Stimulated activated CD4-positive, alpha-beta T cell treated with anti-CD3 and anti-CD28 coated beads, Interleukin-4, amount 100 ng/mL, for 4 hours (primary cell): ENCODE measurements at regions not wholly inside any gene's neighbourhood (a gene's known extent, or its start where the extent isn't known, plus 50 kb on each side); places are given as distances from the start of the nearest gene placed in this dataset.
"Not testable (repeated sequence)": the region's sequence is repeated elsewhere in the genome, so short reads cannot be mapped to it uniquely, and the experiment has no call there.

Source experiments
- DNase-seq, 2 experiments: peaks; one replicate each; pipeline ENCODE4 v3.0.0-alpha.2; 2020

GRCh38 chr11:87536016-87536415 lies 498.3 kb downstream of the TMEM135 start:
- no peak for DNase-seq

GRCh38 chr11:87535513-87535912 lies 497.8 kb downstream of the TMEM135 start:
- DNase-seq: no peak

- DNase-seq: not testable (repeated sequence)
Measured at GRCh38 chr11:87531835-87532234, 494.1 kb downstream of the TMEM135 start.

DNA sequence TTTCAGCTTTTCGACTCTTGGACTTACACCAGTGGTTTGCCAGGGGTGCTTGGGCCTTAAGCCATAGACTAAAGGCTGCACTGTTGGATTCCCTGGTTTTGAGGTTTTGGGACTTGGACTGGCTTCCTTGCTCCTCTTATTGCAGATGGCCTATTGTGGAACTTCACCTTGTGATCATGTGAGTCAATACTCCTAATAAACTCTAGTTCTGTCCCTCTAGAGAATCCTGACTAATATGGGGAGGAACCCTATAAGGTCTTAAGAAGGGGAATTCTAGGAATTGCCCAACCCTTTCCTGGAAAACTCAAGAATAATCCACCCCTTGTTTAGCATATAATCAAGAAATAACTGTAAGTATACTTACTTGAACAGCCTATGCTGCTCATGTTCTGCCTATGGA lies 491.8 kb downstream of the TMEM135 start:
- DNase-seq: no peak

DNA sequence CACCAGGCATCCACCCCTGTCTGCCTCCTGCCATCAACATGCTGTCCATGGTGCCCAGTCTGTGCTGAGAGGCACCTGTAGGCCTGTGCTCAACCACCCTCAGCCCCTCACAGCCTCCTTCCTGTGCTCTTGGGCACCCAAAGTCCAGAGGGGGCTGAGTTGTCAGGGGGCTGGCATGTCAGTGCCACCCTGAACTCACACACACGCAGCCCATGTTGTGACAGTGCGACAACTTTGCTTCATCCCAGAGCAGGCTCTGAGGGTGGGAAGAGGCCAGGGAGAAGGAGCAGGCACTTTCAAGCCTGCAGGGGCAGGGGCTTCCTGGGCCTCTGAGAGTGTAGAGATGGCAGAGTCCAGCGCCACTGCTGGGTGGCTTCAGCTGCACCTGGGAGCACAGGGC lies 491.0 kb downstream of the TMEM135 start:
- no peak for DNase-seq

GRCh38 chr11:87523276-87523675 lies 485.5 kb downstream of the TMEM135 start:
- no peak for DNase-seq

DNA sequence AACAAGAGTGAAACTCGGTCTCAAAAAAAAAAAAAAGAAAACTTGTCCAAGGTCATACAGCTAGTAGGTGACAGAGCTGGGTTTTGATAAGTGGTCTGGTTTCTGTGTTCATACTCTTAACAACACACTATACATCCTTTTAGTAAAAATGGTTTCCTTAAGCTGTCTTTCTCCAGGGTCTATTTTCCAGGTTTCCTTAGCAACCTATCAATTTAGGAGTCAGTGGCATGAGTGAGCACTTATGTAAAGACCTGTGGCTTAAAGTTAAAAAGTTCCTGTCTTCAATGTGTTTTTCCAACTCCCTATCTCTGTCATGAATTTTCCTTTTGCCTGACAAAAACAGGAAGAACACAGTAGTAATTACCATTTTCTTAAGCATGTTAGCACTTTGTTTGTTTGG lies 480.5 kb downstream of the TMEM135 start:
- no peak for DNase-seq

DNA sequence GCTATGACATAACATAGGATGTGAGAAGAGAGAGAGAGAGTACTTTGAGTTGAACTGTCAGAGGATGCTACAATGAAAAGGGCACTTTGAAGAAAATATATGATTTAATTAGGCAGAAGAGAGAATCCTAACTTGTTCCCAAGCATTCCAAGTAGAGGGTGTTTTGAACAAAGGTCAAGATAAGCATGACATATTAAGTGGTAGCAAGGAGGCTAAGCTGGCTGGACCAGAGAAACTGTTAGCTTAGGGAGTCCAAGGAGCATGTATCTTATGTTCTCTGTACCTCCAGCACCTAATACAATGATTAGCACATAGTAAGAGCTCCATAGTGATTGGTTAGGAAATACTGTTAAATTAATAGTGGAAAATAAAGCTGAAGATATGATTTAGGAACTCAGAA lies 479.6 kb downstream of the TMEM135 start:
- DNase-seq: no peak

- DNase-seq: not testable (repeated sequence)
Measured at GRCh38 chr11:87507722-87508121, 470.0 kb downstream of the TMEM135 start.

- DNase-seq: not testable (repeated sequence)
Measured at GRCh38 chr11:87506946-87507345, 469.2 kb downstream of the TMEM135 start.

DNA sequence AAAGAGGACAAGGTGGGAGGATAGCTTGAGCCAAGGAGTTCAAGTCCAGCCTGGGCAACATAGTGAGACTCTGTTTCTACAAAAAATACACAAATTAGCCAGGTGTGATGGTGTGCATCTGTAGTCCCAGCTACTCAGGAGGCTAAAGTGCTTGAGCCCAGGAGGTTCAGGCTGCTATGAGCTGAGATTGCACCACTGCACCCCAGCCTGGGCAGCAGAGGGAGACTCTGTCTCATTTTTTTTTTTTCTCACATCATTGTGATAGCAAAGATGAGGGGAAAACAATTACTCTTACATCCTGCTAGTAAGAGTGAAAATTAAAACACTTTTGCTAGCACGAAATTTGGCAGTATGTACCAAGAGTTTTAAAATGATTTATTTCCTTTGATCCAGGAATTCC lies 463.7 kb downstream of the TMEM135 start:
- no peak for DNase-seq

DNA sequence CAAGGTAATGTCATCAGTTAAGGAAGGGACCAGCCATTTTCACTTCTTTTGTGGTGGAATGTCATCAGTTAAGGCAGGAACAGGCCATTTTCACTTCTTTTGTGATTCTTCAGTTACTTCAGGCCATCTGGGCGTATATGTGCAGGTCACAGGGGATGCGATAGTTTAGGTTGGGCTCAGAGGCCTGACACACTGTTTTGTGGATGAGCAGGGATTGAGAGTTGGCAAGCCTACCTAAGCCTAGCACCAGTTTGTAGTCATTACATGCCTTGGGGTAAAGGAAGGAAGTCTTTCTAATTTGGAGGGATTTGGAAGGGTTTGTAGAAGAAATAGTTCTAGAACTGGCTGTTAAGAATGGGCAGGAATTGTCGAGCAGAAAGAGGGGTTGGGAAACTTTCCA lies 457.2 kb downstream of the TMEM135 start:
- DNase-seq: not testable (repeated sequence)

DNA sequence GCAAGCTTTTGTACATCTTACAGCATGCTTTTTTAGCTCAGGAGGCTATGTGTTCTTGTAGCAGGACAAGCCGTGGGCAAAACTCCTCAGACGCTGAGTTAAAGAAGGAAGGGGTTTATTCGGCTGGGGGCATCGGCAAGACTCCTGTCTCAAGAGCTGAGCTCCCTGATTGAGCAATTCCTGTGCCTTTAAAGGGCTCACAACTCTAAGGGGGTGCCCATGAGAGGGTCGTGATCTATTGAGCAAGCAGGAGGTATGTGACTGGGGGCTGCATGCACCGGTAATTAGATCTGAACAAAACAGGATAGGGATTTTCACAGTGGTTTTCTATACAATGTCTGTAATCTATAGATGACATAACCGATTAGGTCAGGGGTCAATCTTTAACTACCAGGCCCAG lies 456.3 kb downstream of the TMEM135 start:
- not testable (repeated sequence) for DNase-seq

- no peak for DNase-seq
Measured at GRCh38 chr11:87493516-87493915, 455.8 kb downstream of the TMEM135 start.

DNA sequence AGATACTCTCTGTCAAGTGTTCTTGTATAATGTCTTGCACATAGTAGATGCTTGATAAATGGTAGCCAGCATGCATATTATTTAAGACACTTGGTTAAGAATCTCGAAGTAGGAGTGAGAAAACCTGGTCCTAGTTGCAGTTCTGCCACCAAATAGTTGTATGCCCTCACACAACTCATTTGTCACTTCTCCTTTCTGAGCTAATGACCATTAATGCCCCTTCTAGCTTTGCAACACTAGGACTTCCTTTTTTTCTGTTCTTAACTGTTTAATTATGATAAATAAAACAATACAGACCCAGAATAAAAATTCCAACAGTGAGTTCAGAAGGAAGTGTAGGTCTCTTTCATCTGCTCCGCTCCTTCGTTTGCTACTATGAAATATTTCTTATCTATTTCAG lies 453.6 kb downstream of the TMEM135 start:
- DNase-seq: no peak

DNA sequence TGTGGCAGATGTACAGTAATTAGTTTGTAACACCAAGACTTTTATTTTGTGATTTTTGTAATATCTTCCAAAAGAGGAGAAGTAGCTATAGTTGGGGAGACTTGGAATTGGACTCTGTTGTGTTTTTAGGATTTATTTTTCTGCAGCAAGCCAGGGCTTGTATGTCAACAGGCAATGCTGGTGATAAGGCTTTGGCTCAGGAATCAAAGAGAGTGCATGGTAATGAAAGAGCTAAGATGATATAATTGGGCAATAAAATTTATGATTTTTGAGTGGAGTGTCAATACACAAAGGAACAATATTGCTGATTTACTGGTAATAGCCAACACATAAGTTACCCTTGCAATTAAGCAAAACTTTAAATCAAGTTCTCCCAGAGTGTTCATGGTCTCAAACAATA lies 452.9 kb downstream of the TMEM135 start:
- no peak for DNase-seq

GRCh38 chr11:87484566-87484965 lies 446.8 kb downstream of the TMEM135 start:
- no peak for DNase-seq

DNA sequence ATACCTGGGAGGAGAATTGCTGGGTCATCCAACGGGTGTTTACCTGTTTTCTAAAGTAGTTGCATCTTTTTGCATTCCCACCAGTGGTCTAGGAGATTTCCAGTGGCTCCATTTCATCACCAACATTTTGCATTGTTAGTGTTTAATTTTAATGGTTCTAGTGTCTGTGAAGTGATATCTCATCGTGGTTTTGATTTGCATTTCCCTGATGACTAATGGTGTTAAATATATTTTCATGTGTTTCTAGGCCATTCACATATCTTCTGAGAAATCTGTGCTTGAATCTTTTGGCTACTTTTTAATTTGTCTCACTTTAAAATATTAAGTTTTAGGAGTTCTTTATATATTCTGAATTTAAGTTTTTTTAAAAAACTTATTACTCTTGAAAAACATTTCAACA lies 439.6 kb downstream of the TMEM135 start:
- DNase-seq: no peak

- DNase-seq: no peak
Measured at GRCh38 chr11:87473174-87473573, 435.4 kb downstream of the TMEM135 start.

DNA sequence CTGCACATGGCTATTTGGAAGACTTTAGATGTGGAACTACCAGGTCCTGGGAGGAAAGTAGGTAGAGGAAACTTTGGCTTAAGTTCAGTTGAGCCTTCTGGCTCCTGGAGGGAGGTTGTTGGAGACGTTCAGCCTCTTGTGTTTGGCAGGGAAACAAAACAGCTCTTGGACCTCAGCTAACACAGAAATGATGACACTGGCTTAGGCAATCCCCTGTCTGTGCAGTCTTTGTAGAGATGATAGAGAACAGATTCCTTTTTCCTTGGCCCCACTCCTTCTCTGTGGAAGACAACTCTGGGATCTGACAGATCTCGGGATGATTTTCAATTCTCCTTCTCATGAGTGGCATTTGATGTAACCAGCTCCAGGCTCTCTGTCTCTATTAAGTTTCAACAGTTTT lies 428.5 kb downstream of the TMEM135 start:
- DNase-seq: no peak

DNA sequence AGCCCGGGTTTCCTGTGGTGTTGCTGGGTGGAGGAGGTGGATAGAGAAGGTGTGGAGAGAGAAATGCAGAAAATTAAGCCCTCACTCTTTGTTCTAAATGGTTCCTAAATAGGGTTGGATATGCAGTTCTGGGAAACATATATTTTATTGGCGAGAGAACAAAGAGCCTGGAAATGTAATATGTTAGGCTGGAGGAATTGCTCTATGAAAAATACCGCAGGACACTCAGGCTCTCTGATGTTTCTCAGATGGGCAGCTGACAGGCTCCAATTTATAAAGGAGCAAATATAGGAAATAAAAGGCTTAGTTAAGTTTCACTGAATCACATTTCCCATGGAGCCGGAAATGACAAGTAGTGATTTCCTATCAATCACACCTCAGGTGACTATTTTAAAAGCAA lies 428.0 kb downstream of the TMEM135 start:
- DNase-seq: no peak

GRCh38 chr11:87463486-87464102 lies 425.9 kb downstream of the TMEM135 start:
- no peak for DNase-seq

DNA sequence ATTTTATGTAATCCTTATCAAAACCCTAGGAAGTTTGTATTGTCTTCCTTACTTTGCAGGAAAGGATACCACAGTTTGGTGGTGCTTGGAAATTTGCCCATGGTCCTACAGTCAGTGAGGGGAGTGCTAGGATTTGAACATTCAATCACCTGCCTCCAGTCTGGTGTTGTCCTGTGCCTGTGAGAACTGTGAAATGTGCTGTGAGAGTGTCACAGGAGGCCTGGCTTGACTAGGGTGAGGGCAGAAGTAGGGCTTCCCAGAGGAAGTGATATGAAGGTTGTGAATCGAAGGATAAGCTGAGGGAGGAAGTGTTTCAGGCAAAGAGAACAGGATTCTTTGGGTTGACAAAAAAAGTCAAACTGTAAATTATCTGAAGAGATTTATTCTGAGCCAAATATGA lies 424.4 kb downstream of the TMEM135 start:
- DNase-seq: no peak

DNA sequence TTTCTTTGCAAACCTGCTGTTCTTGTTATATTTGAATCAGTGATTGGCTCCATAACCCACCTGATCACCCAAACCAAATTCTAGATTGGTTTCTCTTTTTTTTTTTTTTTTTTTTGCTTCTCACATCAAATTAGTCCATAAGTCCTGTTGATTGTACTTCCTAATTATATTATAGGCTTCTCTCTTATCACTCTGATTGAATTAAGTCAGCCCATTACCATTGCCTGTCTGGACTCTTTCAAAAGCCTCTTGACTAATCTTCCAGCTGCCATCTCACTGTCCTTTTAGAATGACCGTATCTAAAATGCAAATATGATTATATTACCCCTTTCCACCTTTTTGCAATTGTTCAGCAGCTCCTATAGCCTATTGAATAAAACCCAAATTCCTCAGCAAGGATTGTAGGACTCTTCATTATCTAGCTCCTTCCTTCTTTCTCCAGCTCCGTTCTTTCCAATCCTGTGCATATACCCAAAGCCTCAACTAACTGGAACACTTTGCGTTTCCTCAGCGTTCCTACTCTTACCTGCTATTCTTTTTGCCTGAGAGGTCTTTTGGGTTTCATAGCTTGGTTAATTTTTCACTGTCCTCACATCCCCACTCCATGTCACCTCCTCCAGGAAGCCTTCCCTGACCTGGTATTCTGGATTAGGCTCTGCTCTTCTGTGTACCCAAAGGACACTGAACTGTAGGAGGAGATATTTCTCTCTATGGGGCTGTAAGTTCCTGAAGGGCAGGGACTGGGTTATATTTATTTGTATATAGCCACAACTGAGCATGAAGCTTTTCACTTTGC lies 423.3 kb downstream of the TMEM135 start:
- DNase-seq: no peak

GRCh38 chr11:87460279-87460678 lies 422.5 kb downstream of the TMEM135 start:
- DNase-seq: no peak
